GM10266 (cell line): ENCODE measurements at regions not wholly inside any gene's neighbourhood (a gene's known extent, or its start where the extent isn't known, plus 50 kb on each side); places are given as distances from the start of the nearest gene placed in this dataset.
"Not testable (repeated sequence)": the region's sequence is repeated elsewhere in the genome, so short reads cannot be mapped to it uniquely, and the experiment has no call there.

Source experiments
- DNase-seq: peaks from one replicate; pipeline ENCODE4 v3.0.0; 2012; ENCODE audit errors: extremely low spot score
- TF ChIP-seq, protein P1 (sequence below): IDR thresholded peaks from 2 replicates; pipeline ENCODE4 v1.5.1; 2012; ENCODE audit warnings: mild to moderate bottlenecking, low read depth; ENCODE audit not compliant: control insufficient read depth, insufficient read depth; ENCODE audit errors: missing control alignments

DNA sequence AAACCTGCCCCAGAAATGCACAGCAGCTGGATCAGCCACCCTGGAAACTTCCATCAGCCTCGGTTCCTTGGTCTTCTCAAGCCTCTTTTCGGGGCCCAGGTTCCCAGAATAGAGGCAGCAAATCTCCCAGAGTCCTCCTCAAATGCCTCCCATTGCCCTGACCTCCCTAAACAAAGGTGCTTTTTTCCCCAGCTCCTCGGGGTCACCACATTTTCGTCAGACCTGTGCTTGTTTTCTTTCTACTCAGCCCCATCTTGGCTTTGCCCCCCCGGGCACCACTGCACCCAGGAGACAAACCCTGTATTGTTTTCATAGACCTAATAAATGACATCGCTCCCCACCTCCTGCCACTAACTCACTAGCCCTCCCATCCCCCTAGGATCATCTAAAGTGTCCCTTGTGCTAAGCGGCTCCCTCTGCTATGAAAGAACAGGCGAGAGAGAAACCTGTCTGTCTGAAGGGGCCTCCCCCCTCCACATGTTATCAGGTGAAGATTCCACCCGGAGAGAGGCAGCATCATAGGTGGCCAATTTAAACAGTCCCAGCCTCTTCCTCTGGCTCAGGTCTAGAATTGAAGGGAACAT lies 451.1 kb downstream of the SOX9 start:
- TF ChIP-seq, protein P1, sequence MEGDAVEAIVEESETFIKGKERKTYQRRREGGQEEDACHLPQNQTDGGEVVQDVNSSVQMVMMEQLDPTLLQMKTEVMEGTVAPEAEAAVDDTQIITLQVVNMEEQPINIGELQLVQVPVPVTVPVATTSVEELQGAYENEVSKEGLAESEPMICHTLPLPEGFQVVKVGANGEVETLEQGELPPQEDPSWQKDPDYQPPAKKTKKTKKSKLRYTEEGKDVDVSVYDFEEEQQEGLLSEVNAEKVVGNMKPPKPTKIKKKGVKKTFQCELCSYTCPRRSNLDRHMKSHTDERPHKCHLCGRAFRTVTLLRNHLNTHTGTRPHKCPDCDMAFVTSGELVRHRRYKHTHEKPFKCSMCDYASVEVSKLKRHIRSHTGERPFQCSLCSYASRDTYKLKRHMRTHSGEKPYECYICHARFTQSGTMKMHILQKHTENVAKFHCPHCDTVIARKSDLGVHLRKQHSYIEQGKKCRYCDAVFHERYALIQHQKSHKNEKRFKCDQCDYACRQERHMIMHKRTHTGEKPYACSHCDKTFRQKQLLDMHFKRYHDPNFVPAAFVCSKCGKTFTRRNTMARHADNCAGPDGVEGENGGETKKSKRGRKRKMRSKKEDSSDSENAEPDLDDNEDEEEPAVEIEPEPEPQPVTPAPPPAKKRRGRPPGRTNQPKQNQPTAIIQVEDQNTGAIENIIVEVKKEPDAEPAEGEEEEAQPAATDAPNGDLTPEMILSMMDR: no peak

DNA sequence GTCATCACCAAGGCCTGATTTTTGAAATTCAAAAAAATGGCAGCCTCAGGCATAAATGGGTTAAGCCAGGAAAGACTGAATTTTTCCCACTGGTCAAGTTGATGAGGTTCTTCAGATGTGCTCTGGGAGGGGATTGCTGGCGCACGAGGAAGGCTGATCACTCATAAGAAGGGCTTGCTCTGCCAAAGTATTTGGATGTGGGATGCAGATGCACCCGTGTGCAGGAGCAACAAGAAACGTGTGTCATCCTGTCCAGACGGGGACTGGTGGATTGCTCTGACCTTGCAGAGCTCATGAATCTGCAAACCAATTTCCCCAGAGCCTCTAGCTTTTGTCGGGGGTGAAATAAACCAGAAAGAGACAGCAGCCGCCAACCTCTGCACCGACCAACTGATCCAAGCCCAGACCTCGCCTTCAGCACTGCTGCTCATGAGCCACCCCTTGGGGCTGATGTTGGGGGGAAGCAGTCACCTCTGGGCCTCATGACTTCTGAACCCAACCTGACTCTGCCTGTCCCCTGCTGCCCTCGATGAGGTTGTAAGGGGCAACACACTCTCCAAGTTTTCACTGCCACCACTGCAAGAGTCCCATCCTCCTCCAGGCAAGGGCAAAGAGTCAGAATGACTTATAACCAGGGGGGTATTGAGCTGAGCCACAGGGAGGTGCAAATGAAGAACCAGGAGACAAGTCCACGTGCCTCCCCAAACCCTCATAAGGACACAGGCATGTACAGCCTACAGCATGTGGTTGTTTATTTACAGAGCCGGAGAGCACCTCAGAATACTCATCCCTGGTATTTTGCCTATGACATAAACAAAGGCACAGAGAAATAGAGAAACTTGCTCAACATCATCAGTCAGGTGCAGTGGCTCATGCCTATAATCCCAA lies 452.0 kb downstream of the SOX9 start:
- TF ChIP-seq, protein P1: no peak
- DNase-seq: no peak

More for the DNA sequence above, 451.1 kb downstream of the SOX9 start:
- DNase-seq: no peak

DNA sequence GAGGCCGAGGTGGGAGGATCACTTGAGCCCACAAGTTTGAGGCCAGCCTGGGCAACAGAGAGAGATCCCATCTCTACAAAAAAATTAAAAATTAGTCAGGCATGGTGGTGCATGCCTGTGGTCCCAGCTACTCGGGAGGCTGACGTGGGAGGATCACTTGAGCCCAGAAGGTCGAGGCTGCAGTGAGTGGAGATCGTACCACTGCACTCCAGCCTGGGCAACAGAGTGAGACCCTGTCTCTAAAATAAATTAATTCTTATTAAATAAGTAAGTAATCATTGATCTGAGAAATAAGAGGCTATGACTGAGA lies 452.6 kb downstream of the SOX9 start:
- not testable (repeated sequence) for DNase-seq

DNA sequence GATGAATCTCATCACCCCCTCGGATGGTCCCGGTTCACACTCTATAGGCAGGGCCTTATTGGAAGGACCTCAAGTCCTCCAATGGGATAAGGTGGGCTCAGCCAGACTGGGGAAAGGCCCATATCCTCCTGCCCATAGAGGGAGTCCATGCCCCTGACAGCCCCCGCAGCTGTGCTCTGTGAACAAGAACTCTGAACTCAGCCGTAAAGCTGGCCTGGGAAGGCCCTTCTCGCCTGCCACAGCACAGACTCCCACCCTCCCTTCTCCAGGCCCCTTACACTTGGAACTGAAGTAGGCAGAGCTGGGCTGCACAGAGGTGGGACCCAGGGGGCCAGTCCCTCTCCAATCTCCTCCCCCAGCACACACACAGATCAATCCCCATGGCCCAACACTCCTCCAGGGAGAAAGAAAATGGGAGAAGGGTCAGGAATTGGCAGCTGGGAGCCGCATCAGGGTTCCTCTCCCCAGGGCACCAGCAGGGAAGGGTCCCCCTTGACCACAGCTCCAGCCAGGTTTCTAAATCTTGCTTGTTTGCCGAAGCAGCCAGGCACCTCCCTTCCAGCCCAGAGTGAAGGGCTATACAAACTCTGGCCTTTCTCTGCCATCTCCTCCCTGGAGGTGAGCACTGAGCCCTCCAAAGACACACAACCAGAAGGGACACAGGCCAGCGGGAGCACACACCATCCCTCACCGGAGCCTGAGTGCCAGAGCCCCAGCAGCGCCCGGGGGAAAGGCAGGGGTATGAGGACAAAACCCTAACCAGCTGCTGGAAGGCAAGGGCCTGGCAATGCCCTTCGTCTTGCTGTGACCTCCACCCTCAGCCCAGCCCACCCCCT lies 454.1 kb downstream of the SOX9 start:
- TF ChIP-seq, protein P1: no peak
- no peak for DNase-seq

DNA sequence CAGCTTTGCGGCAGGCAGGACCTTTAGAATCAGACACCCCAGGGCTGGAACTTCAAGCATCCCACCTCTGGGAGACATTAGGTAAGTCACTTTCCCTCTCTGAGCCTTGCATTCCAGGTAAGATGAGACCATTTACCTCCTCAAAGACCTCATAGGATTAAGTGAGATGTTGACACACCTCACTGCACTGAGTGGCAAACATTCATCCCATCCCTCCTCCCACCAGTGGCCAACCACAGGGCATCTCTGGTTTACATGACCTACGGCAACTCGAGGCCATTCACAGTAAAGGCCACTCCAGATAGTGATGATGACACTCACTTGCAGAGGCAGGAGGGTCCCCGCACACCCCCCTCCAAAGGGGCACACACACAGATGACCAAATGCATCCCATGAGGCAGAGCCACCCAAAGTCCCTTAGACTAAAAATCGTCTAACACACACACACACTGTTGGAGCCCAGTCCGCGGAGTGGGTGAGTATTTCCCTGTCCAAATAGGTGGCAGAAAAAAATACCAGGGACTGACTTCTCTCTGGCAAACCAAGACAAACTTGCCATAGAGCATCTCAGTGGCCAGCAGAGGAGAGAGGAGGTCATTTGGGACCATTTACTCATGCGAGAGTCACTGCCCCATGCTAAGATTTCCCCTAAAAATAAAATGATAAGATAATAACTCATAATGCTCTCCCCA lies 454.9 kb downstream of the SOX9 start:
- TF ChIP-seq, protein P1: no peak
- no peak for DNase-seq

DNA sequence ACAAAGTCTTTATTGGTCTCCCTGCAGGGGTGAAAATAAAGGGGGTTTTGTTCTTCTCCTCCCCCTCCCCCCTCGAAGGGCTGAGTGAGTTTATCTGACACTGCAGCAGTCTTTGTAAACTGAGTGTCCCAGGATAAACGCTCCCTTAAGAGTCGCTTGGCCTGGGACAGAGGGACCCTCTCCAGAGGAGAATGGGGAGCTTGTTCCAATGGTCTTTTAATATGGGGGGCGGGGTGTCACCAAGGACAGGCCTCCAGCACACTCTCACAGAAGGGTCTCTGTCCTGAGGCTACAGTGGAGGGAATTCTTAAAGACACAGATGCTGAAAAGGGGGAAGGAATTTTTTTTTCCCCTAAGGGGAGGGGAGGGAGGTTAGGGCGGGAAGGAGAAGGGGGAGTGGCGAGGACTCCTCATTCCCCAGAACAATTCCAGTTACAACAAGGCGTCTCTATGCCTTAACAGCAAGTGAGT lies 455.5 kb downstream of the SOX9 start:
- TF ChIP-seq, protein P1: no peak
- no peak for DNase-seq

DNA sequence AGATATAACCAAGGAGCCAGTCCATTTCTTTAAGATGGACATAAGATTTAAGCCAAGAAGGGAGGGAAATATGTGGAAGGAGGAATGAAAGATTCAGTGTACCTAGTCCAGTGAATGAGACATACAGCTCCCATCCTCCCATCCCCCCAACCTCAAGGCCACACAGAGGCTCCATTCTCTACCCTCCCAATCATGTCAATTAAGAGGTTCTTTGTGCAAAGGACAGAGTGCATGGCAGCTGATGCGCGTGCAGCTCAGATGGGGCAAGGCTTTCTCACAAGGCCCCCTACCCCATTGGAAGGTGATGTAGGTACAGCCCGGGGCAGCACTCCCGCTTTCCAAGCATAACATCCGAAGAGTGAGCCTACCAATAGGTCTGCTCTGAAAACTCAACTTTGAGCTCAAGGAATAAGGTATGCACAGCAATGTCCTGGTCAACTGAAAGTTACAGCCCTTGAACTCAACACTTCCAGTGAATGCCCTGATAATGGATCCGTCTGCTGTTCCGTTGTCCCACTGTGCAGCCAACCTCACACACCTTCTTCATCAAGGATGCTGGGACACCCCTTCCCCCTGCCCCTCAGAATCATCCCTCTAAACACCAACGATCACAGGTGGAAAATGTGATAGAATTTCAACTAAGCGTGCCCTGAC lies 458.1 kb downstream of the SOX9 start:
- TF ChIP-seq, protein P1: no peak
- no peak for DNase-seq
